ENCODE measurements at regions not wholly inside any gene's neighbourhood (a gene's known extent, or its start where the extent isn't known, plus 50 kb on each side); places are given as distances from the start of the nearest gene placed in this dataset.
"Not testable (repeated sequence)": the region's sequence is repeated elsewhere in the genome, so short reads cannot be mapped to it uniquely, and the experiment has no call there.

DNA sequence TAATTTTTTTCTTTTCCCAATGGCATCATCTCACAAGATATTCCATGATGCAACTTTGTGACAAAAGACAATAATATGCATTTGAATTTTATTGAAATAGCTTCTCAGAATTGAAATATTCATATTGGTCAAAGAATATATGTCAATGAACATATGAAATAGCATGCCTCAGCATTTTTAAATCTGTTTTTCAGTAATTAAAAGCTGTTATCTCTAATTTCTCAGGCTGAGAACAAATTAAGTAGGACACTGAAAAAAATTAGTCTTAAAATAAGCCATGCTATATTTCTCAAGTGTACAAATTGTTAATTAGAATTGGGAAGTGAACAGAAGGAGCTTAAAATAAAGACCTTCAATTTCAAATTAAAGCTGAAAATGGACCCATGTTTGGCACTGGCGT is 570.1 kb downstream of the MFSD1 start:
- DNase-seq (ENCODE audit: low read depth): no peak

DNA sequence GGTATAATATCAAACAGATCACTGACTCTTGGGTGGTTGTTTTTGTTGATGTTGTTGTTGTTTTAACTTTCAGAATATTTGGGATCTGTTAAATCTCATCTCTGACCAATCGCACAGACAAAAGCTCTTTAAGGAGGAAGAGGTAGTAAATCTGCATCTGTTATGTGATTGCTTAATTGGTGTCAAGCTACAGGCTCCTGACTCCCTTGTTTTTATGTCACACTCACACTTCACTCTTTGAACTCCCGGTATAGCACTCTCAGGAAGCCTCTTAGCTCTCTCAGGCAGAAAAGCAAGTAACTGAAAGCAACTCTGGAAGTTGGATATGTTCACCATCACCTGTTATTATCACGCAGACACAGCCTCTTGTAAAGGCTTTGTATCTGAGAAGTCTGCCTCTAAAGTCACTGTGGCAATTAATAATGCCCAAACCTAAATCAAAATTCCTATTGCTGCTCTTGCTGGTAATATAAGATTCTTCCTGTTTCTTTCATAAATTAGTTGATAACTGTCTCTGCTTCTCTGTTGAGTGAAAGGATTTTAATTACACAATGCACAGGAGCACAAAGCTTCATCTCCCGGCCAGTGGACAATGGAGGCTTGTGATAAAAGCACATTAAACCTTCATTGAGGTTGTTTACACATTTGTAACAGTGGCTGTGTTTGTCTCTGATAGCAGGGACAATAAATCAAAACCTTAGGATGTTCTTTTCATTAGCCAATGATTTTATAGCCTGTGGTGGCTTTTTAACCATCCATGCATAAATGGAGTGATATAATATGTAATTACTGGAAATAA is 576.7 kb downstream of the MFSD1 start:
- no peak for DNase-seq (ENCODE audit: low read depth)

- no peak for DNase-seq (ENCODE audit: low read depth)
Observed at GRCh38 chr3:159380891-159381290, 579.0 kb downstream of the MFSD1 start.

DNA sequence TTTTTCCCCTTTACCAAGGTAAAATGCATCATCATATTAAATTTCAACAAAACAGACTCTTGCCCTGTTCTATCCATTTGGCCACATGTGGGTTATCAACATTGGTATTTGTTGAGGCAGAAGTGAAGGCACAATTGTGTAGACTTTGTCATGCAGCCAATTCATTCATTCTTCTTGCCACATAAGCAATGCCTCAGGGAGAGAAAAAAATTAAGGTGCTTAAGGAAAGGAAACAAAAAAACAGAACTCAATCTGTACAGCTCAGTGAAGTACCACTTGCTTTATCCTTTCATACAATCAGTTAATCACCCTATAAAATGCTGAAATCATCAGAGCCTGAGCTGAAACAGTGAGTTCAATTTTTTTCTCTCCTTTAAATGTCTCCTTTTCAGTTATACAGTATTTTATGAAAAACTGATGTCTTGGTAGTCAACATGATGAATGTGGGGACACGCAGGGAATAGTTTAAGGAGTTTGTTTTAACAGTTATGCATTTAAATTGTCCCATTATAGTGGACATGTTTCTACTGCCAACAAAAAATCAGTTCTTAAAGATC is 588.9 kb downstream of the MFSD1 start:
- DNase-seq (ENCODE audit: low read depth): no peak

- not testable (repeated sequence) for DNase-seq (ENCODE audit: low read depth)
Observed at GRCh38 chr3:159397683-159398082, 591.0 kb upstream of the IL12A start.

GRCh38 chr3:159401069-159401468 is 587.6 kb upstream of the IL12A start:
- DNase-seq (ENCODE audit: low read depth): no peak

- DNase-seq (ENCODE audit: low read depth): not testable (repeated sequence)
Observed at GRCh38 chr3:159409711-159410110, 578.9 kb upstream of the IL12A start.

- no peak for DNase-seq (ENCODE audit: low read depth)
Observed at GRCh38 chr3:159413319-159413718, 575.3 kb upstream of the IL12A start.

GRCh38 chr3:159416856-159417255 is 571.8 kb upstream of the IL12A start:
- no peak for DNase-seq (ENCODE audit: low read depth)

DNA sequence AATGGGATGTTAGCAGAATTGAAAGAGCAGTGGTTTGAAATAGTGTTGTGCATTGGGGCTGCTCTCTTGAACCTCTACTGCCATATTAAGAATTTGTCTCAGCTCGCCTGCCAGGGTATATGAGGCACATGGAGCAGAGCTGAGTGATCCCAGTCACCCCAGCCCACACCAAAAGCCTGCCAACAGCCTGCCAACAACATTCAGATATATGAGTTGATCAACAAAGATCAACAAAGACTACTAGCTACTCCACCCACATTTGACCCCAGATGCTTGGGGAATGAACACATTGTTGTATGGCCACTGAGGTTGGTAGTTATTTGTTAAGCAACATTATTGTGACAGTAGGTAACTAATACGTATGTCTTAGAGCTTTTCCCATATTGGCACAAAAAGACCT is 570.9 kb upstream of the IL12A start:
- DNase-seq (ENCODE audit: low read depth): no peak

GRCh38 chr3:159418571-159419526 is 569.8 kb upstream of the IL12A start:
- DNase-seq (ENCODE audit: low read depth): no peak

- DNase-seq (ENCODE audit: low read depth): no peak
Observed at GRCh38 chr3:159429702-159430101, 558.9 kb upstream of the IL12A start.

DNA sequence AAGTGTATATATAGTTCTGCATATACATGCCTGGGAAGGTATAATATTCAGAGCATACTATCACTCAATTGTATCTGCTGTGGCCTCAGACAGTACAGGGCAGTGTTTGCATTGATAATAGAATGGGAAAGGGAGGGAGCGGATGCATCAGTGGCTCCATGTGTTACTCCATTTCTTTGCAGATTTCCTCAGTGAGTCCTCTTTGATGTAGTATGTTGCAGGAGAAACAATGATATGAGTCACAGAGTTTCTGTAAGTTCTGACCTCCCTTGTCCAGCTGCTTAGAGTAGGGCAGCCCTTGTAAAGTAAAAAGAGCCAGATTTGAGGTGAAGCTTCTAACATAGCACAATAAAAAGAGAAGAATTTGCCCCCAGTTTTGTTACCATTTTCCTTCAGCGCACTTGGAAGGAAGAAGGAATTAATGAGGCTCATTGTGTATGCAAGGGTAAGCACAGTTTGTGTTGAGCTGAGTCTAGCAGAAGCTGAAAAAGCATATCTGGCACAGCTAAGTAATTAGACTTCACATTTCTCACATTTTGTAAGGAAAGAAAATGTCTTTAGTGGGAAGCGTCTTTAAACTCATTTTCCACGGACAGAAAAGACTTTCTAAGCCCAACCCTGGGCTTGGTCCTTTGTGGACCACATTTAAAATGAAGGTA is 555.8 kb upstream of the IL12A start:
- DNase-seq (ENCODE audit: low read depth): no peak

GRCh38 chr3:159439346-159439745 is 549.3 kb upstream of the IL12A start:
- DNase-seq (ENCODE audit: low read depth): no peak

DNA sequence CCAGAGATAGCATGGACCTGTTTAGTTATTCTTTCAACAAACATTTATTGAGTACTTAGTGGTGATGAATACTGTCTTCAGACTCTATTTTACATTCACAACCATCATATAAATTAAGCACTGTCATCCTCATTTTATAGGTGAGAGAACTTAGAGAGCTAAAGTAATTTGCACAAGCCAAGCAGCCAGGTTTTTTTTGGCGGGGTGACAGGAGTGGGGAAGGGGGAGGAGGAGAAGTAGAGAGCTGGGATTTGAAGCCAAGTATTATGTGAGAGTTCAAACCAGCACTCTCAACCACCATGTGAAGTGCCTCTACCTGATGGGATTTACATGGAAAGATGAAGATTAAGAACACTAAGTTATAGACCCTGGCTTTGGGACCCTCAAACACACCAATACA is 547.4 kb upstream of the IL12A start:
- DNase-seq (ENCODE audit: low read depth): no peak

DNA sequence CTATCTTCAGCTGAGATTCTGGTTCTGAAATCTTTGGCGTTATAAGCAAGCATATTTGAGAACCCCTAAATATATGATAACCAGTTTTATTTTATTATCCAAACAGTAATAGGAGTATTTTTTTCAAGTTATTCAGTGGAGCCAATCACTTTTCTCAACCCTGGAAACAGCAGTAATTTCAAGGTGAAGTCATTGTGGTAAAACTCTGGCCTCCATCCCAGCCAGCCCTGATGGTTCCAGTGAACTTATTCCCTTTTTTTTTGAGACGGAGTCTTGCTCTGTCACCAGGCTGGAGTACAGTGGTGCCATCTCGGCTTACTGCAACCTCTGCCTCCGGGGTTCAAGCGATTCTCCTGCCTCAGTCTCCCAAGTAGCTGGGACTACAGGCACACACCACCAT is 545.4 kb upstream of the IL12A start:
- no peak for DNase-seq (ENCODE audit: low read depth)

DNA sequence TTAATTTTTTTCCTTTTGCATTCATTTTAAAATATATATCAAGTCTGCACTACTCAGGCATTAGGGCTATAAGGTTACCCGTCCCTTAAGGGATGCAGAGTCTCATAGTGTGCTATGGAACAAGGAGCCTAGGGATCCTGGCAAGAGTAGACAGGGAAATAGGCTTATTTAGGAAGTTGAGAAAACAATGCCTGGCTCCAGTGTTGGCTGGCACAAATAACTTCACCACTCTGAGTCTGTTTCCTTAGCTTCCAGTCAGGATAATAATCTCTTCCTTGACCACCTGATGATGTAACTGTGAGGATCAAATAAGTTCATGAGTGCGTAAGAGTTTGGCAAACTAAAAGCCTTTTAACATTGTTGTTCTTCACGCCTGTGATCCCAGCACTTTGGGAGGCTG is 540.8 kb upstream of the IL12A start:
- DNase-seq (ENCODE audit: low read depth): no peak

DNA sequence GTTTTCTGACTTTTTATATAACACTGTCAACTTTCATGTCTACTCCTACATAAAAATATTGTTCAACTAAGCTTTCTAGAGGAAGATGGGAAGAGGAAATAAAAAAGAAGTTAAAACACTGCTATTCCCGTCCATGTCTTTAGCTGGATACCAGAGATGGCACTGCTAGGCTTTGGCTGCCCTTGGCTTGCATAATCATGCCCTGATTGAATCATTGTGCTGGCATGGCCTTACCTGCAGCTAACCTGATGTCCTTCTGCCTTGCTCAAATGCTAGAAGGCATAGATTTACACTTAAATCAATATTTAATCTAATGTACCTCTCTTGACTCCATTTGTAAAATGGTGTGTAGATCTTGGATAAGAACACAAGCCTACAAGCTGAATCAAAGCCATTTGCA is 539.7 kb upstream of the IL12A start:
- no peak for DNase-seq (ENCODE audit: low read depth)

GRCh38 chr3:159451067-159451466 is 537.6 kb upstream of the IL12A start:
- DNase-seq (ENCODE audit: low read depth): no peak

DNA sequence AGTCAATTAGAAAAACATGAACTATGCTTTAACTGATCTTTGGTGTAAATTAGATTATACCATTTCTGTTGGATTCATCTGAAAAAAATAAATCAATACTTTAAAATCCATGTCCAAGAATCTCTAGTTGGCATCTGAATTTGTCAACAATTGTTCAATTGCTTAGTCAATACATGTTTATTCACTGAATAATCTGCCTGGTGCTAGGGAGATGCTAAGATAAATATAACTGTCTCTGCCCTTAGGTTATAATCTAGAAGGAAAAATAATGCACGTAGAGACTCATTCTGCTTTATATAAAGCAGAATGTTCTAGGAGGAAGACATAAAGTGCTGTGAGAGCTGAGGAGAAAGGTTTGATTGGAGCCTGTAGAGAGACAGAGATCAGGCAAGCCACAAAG is 537.2 kb upstream of the IL12A start:
- no peak for DNase-seq (ENCODE audit: low read depth)

DNA sequence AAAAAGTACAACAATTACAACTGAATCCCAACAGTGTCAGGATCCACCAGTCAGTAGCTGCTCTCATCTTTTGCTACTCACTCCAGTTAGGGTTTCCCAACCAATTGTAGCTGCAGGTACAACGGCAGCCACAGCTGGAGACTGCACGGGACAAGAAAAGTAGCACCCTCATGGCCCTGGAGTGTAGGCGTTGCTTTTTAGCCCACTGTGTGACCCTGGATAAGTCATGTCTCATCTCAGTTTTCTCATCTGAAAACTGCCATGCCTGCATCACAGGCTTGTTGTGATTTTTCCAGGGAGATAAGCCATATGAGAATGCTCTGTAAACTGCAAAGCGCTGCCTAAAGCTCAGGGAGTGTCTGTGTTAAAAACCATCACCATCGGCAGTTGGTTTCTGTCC is 535.6 kb upstream of the IL12A start:
- DNase-seq (ENCODE audit: low read depth): no peak

GRCh38 chr3:159453945-159454344 is 534.7 kb upstream of the IL12A start:
- DNase-seq (ENCODE audit: low read depth): no peak

Measured in activated T-cell treated with anti-CD3 and anti-CD28 coated beads for 24 hours (primary cell).